Right renal cortex interstitium (tissue), 3 donors: ENCODE measurements at regions not wholly inside any gene's neighbourhood (a gene's known extent, or its start where the extent isn't known, plus 50 kb on each side); places are given as distances from the start of the nearest gene placed in this dataset.

ENCODE experiments used
- DNase-seq, 3 donors: peaks; one replicate each; pipeline ENCODE4 v3.0.0-alpha.2; 2013; ENCODE audit warnings: low read depth in 3 of 3, low spot score in 2 of 3

GRCh38 chr2:45182667-45183295 is 173.5 kb upstream of the SIX2 start:
- no peak for DNase-seq

- DNase-seq, result no peak
These were observed 171.5 kb upstream of the SIX2 start for GRCh38 chr2:45180779-45181178.

- no peak for DNase-seq
These were observed 170.9 kb upstream of the SIX2 start for GRCh38 chr2:45180033-45180746.

GRCh38 chr2:45178854-45179253 is 169.6 kb upstream of the SIX2 start:
- DNase-seq, result no peak

- no peak for DNase-seq
These were observed 169.1 kb upstream of the SIX2 start for GRCh38 chr2:45178359-45178758.

GRCh38 chr2:45177870-45178269 is 168.6 kb upstream of the SIX2 start:
- DNase-seq, result no peak

GRCh38 chr2:45176390-45176789 is 167.1 kb upstream of the SIX2 start:
- DNase-seq, result no peak

GRCh38 chr2:45173513-45173912 is 164.3 kb upstream of the SIX2 start:
- no peak for DNase-seq

GRCh38 chr2:45172760-45173392 is 163.6 kb upstream of the SIX2 start:
- no peak for DNase-seq

GRCh38 chr2:45172142-45172541 is 162.9 kb upstream of the SIX2 start:
- DNase-seq, result no peak

GRCh38 chr2:45171136-45171501 is 161.9 kb upstream of the SIX2 start:
- no peak for DNase-seq

- DNase-seq, result no peak
These were observed 161.2 kb upstream of the SIX2 start for GRCh38 chr2:45170191-45171135.

- DNase-seq, result no peak
These were observed 160.3 kb upstream of the SIX2 start for GRCh38 chr2:45169339-45170190.

GRCh38 chr2:45168711-45169338 is 159.6 kb upstream of the SIX2 start:
- DNase-seq, result no peak

- no peak for DNase-seq
These were observed 158.8 kb upstream of the SIX2 start for GRCh38 chr2:45167920-45168629.

- no peak for DNase-seq
These were observed 157.1 kb upstream of the SIX2 start for GRCh38 chr2:45166229-45166890.

GRCh38 chr2:45162711-45163110 is 153.5 kb upstream of the SIX2 start:
- DNase-seq, result no peak

GRCh38 chr2:45156605-45157004 is 147.4 kb upstream of the SIX2 start:
- no peak for DNase-seq
